OCI-LY3 (cell line): ENCODE measurements at regions not wholly inside any gene's neighbourhood (a gene's known extent, or its start where the extent isn't known, plus 50 kb on each side); places are given as distances from the start of the nearest gene placed in this dataset.

Experiments
- EZH2phosphoT487 ChIP-seq: fragments of 200-600 bp; shearing (Covaris generic); IDR thresholded peaks from 2 replicates; pipeline ENCODE4 v1.6.1; 2018; ENCODE audit warnings: antibody characterized with exemption, mixed run types, low read depth
- TF ChIP-seq, protein P1 (sequence below): fragments of 200-600, 300-600 bp; sonication (generic); IDR thresholded peaks from 2 replicates; pipeline ENCODE4 v1.5.1; 2014; ENCODE audit warnings: antibody characterized with exemption, low read length, low read depth

DNA sequence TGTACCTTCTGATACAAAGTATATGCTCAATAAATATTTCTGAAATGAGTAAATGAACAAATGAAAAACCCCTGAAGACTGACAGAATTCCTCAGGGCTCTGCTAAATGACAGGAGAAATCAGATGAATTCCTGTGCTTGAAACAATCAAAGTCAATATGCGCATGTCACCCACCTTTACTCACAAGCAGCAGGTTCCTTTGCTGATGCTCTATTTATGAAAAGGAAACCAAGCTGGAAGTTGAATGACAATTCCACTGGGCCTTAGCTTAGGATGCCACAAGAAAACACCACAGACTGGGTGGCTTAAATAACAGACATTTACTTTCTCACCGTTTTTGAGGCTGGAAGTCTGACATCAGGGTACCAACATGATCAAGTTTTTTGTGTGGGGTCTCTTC is 477.5 kb upstream of the TEX13C start:
- no peak for TF ChIP-seq EZH2phosphoT487
- TF ChIP-seq, protein P1, sequence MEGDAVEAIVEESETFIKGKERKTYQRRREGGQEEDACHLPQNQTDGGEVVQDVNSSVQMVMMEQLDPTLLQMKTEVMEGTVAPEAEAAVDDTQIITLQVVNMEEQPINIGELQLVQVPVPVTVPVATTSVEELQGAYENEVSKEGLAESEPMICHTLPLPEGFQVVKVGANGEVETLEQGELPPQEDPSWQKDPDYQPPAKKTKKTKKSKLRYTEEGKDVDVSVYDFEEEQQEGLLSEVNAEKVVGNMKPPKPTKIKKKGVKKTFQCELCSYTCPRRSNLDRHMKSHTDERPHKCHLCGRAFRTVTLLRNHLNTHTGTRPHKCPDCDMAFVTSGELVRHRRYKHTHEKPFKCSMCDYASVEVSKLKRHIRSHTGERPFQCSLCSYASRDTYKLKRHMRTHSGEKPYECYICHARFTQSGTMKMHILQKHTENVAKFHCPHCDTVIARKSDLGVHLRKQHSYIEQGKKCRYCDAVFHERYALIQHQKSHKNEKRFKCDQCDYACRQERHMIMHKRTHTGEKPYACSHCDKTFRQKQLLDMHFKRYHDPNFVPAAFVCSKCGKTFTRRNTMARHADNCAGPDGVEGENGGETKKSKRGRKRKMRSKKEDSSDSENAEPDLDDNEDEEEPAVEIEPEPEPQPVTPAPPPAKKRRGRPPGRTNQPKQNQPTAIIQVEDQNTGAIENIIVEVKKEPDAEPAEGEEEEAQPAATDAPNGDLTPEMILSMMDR = no peak
